ENCODE measurements at regions not wholly inside any gene's neighbourhood (a gene's known extent, or its start where the extent isn't known, plus 50 kb on each side); places are given as distances from the start of the nearest gene placed in this dataset.

DNA sequence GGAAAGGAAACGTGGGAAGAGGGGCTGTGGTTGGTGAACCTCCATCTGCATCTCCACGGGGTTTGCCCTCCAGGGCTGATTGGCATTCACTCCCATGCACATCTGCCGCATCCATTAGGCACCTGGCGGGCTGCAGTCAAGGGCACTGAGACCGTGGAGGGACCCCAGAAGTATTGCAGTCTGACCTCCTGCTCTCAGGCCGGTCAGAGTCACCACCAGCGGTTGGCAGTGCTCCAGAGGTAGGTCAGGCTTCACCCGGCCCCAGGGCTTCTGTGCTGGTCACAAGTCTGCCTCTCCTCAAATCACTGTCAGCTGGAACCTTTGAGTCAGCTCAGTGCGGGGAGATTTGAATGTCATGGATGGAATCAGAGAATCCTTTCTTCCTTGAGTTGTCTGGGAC, 132.3 kb downstream of the PAPOLA start:
- TF ChIP-seq SUZ12 (IDR thresholded peaks at IDR 0.05; ENCODE audit: extremely low read depth, insufficient read depth, insufficient read length) (no peak), ZNF274 (IDR thresholded peaks at IDR 0.05; ENCODE audit: low read depth, low read length) (no peak)
